ENCODE measurements at regions not wholly inside any gene's neighbourhood (a gene's known extent, or its start where the extent isn't known, plus 50 kb on each side); places are given as distances from the start of the nearest gene placed in this dataset. TPM values are rescaled to one million over a fixed set of nuclear protein-coding genes. Genes with fewer than 3 reads are reported as not detected.

- TF ChIP-seq, protein P1, sequence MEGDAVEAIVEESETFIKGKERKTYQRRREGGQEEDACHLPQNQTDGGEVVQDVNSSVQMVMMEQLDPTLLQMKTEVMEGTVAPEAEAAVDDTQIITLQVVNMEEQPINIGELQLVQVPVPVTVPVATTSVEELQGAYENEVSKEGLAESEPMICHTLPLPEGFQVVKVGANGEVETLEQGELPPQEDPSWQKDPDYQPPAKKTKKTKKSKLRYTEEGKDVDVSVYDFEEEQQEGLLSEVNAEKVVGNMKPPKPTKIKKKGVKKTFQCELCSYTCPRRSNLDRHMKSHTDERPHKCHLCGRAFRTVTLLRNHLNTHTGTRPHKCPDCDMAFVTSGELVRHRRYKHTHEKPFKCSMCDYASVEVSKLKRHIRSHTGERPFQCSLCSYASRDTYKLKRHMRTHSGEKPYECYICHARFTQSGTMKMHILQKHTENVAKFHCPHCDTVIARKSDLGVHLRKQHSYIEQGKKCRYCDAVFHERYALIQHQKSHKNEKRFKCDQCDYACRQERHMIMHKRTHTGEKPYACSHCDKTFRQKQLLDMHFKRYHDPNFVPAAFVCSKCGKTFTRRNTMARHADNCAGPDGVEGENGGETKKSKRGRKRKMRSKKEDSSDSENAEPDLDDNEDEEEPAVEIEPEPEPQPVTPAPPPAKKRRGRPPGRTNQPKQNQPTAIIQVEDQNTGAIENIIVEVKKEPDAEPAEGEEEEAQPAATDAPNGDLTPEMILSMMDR (IDR thresholded peaks at IDR 0.05): no peak
- intact Hi-C loops (cut with micrococcal nuclease): no loop called here
- no peaks in the 10 kb centered on the region for H3K36me3 Mint-ChIP-seq (ENCODE audit: low read depth)
- H3K4me3 Mint-ChIP-seq: no peak overlapping the region
- ATAC-seq (no peak), DNase-seq (no peak)
- no peak overlapping the region for H3K27ac Mint-ChIP-seq
- peaks cover 4% of the 10 kb centered on the region for H3K27me3 Mint-ChIP-seq
- peaks cover 17% of the 10 kb centered on the region for H3K9me3 Mint-ChIP-seq
- H3K4me1 Mint-ChIP-seq (ENCODE audit: low read depth): no peaks in the 10 kb centered on the region
- POLR2A ChIA-PET: no interaction called here
- CTCF ChIA-PET: no interaction called here
These were observed 50.0 kb upstream of the GPR39 start for GRCh38 chr2:132366421-132367180.

Small RNAs in the stretch of these regions (microRNA-seq; reads per million reads assigned to microRNA genes)
- not detected for gene MIR663B (ENCODE audit: borderline microRNAs expressed, borderline replicate concordance)
